ENCODE measurements at regions not wholly inside any gene's neighbourhood (a gene's known extent, or its start where the extent isn't known, plus 50 kb on each side); places are given as distances from the start of the nearest gene placed in this dataset.

DNA sequence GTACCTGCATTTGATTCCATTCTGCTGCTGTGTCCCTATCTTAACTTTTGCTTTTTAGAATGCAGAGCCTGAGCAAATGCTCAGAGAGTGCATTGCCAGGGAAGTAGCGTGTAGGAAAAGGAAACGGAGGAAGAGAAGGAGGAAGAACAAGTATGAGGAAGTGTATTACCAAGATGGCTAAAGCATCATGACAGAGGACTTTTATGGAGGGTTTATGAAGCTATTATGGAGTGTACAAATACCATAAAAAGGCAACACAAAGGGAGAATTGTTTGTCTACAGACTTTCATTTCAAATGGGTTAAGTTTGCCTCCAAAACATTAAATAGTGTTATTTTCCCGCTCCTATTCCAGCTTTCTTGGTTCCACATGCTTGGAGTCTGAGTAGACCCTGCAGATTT is 1899.8 kb upstream of the NUDT12 start:
- DNase-seq, result no peak

GRCh38 chr5:105460721-105461120 is 1898.1 kb upstream of the NUDT12 start:
- no peak for DNase-seq

- DNase-seq, result no peak
Observed at GRCh38 chr5:105453216-105453807, 1890.7 kb upstream of the NUDT12 start.

DNA sequence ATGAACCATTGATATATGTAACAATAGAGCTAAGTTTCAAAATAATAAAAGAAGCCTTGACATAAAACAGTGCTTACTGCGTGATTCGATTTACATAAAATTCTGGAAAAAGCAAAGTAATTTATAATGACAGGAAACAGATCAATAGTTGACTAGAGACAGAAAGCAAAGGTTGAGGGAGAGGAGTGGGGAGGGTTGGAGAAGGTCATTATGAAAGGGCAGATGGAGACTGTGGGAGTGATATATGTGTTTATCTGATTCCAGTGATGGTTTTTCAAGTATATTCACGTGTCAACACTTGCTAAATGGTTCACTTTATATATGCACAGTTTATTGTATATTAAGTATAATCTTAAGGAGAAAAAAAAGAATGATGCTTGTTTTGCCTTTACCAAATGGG is 1885.7 kb upstream of the NUDT12 start:
- no peak for DNase-seq

GRCh38 chr5:105430516-105430915 is 1867.9 kb upstream of the NUDT12 start:
- DNase-seq, result no peak

DNA sequence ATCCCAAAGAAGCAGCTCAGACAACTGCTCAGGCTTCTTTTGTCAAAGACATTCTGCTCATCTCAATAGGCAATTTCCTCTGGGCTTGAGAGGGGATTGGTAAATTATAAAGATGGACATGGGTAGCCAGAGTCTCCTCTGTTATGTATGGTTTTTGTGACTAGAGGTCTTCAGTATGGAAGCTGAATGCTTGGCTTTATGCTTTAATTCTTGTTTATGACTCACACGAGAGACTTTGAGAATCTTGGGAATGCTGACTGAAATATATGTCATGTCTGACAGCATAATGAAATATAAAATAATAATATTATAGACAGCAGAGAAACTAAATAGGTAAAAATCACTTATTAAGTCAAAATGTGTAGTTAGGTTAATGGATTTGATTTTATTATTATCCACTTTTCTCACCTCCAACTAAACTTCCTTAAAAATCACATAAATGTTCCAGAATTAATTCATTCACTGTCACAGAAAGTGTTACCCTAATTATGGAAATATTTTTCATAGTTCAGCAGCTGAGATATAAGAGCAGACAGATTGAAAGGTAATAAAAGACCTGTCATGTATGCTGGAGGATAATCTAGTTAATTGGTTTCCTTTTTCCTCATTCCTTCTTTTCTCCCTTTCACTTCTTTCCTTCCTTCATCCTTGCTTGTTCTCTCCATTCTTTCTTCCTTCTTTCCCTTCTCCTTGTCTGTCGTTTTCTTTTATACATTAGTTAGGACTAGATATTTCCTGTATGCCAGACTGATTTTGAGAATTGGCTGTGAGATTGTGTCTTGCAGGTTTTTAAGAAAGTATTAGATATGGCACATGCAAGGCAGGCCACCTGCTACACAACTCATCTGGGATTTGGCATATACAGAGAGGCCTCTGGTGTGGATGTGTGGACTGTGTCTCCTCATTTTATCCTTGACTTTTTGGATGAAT is 1866.1 kb upstream of the NUDT12 start:
- no peak for DNase-seq

DNA sequence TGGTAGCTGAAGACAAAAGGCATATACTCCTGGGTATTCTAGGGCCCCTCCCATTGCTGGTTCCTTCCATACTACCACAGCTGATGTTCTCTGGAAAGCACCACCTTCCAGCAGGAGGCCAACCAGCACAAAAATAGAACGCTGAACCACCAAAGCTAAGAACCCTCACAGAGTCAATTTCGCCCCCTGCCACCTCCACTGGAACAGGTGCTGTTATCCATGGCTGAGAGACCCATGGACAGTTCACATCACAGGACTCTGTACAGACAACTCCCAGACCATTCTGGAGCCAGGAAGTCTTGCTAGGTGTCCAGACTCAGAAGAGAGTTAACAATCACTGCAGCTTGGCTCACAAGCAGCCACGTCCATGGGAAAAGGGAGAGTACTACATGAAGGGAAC is 1851.5 kb upstream of the NUDT12 start:
- no peak for DNase-seq

- no peak for DNase-seq
Observed at GRCh38 chr5:105413406-105413990, 1850.9 kb upstream of the NUDT12 start.

- no peak for DNase-seq
Observed at GRCh38 chr5:105409695-105410094, 1847.1 kb upstream of the NUDT12 start.

DNA sequence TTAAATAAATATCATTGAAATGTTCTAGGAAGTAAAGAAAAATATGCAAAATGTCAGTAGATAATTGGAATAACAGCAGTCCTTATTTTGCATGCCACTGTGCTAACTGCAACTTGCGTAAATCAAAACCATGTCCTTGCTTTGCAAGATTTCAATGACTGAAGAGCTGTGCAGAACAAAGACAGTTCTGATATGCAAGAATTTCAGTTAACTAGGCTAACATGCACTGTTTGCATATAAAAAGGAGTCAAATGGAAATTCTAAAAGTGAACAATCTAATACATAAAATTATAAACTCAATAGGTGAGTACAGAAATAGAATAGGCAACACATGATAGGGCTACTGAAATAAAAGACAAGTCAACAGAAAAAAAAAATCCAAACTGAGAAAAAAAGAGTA is 1844.6 kb upstream of the NUDT12 start:
- no peak for DNase-seq

DNA sequence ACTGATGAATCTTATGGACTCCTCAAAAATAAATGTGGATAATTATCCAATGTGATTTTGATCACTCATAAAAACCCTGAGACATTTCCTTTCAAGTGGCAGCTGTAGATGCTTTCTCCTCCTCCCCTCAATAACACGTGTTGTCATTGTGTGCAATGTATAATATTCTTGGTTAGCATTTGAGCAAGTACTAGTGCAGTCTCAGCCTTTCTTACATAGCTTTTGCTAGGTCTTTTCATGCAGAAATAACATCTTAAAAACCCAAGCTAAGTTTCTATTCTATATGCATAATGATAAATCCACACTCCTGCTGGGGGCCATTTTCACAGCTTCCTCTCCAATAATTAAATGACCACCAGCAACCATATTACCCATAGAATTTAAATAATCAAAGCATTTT is 1835.2 kb upstream of the NUDT12 start:
- no peak for DNase-seq

GRCh38 chr5:105392710-105393149 is 1830.1 kb upstream of the NUDT12 start:
- no peak for DNase-seq

DNA sequence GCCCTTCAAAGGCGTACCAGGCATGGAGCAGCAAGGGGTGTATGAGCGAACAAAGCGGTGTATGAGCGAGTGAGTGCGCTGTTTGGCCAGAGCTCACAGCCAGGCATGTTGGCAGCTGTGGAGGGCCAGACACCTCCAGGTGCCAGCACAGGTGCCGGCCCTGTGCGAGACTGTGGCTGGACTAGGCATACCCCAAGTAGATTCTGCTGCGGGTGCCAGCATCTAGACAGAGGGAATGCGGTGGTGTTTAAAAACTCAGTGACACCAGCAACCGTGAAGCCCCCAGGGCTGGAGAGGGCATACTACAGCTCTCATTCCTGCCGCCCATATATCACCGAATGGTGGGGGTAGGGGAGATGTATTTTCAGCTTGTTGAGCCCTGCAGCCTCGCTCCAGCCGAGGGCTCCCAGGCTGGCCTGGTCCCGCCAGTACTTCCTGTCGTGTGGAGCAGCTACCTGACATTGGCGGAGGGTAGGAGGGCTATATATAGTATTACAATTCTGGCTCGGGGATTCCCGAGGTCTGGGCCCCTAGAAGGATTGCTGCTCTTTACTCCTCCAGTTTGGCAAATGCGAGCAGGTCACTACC is 1829.6 kb upstream of the NUDT12 start:
- no peak for DNase-seq

DNA sequence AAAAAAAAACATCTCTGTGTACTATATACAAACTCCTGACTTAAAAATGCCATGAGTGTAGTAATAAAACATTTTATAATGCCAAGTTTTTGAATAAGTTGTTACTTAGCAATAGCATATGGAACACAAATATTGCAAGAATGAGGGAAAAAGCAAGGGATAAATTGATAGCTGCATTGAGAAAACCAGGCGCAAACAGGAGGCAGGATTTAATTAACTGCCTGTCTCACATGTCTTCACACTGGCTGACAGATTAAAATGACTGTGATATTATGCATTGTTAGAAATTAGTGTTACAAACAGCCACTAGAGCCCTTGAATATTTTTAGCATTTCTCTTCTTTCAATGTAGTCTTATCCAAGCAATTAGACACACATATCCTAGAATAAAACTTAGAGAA is 1817.5 kb upstream of the NUDT12 start:
- DNase-seq, result no peak

DNA sequence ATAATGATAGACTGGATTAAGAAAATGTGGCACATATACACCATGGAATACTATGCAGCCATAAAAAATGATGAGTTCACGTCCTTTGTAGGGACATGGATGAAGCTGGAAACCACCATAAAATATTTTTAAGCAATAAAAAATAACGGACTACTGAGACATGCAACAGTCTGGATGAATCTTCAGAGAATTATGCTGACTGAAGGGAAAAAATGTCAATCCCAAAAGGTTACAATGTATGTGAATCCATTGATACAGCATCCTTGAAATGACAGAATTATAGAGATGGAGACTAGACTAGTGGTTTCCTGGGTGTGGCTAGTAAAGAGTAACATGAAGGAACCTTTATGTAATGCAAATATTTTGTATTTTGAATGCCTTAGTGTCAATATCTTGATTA is 1808.6 kb upstream of the NUDT12 start:
- no peak for DNase-seq

GRCh38 chr5:105350486-105351140 is 1788.0 kb upstream of the NUDT12 start:
- DNase-seq, result no peak

DNA sequence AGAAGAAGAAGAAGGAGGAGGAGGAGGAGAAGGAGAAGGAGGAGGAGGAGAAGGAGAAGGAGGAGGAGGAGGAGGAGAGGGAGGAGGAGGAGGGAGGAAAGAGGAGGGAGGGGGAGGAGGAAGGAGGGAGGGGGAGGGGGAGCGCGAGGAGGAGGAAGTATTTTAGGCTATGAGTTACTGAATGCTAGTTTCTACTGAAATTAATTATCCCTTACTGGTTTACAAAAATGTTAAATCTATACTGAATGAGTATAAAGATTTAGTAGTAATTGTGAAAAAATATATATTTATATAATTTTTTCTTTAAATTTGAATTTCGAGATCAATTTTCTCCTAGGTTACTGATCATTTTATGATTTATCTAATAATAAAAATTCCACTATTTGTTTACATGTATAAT is 1769.0 kb upstream of the NUDT12 start:
- no peak for DNase-seq

- DNase-seq, result no peak
Observed at GRCh38 chr5:105330185-105330584, 1767.6 kb upstream of the NUDT12 start.

DNA sequence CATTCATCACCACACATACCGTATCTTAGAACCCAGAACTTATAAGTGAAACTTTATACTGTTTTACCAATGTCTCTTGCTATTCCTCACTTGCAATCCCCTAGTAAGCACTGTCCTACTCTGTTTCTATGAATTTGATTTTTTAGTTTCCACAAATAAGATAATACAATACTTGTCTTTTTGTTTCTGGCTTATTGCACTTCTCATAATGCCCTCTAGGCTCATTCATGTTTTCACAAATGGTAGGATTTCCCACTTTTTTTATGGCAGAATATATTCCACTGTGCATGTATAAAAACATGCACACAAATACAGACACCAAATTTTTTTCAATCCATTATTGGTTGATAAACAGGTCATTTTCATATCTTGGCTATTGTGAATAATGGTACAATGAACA is 1742.3 kb upstream of the NUDT12 start:
- no peak for DNase-seq

GRCh38 chr5:105288946-105289345 is 1726.4 kb upstream of the NUDT12 start:
- DNase-seq, result no peak

DNA sequence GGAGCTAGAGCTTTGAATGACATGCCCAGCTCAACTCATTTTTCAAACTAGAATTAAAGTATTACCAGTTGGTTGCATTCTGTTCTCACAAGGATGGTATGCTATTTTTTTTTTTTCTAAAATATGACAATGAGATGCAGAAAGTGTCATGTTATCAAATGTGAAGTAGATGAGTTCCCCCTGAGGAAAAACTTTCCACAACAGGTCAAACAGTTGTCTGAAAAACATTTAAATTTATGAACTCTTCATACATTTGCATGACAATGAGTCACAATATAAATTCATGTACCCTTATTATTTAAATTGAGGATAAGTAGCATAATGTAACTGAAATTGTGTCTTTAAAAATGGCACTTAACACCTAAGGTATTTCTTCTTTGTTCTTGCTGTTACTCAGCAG is 1720.5 kb upstream of the NUDT12 start:
- no peak for DNase-seq

DNA sequence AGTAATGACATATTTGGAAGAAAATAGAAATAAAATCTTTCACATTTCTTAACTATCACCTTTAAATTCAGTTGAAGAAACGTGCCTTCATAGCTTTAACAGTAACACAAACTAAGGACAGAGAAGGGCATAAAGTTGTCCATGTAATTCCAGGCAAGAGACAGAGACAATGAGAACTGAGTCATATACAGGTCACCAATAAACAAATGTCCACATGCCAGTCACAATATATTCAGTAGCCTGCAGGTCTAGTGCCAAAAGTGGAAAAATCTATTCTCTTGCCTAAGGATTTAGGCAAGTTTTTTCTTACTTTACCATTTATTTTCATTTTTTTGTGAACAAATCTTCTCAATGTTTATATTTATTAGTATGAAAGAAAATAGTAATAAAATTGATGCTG is 1711.5 kb upstream of the NUDT12 start:
- DNase-seq, result no peak

GRCh38 chr5:105263515-105263914 is 1700.9 kb upstream of the NUDT12 start:
- no peak for DNase-seq
